T-helper 1 cell treated with Interleukin-12 subunit alpha and Interleukin-12 subunit beta and Interleukin-4 antibody, amounts not matched to agents 30 μg/mL and 1 μg/mL, for 36 hours (primary cell): ENCODE measurements at regions not wholly inside any gene's neighbourhood (a gene's known extent, or its start where the extent isn't known, plus 50 kb on each side); places are given as distances from the start of the nearest gene placed in this dataset.

Experiments used
- H3K27ac Mint-ChIP-seq: one replicate; pipeline ENCODE4 v1.8.0; 2021; ENCODE audit warnings: mild to moderate bottlenecking, mixed read lengths
- H3K27me3 Mint-ChIP-seq: one replicate; pipeline ENCODE4 v1.8.0; 2021; ENCODE audit warnings: low read depth, mixed read lengths
- H3K36me3 Mint-ChIP-seq: one replicate; pipeline ENCODE4 v1.8.0; 2021; ENCODE audit warnings: low read depth, mixed read lengths
- H3K4me1 Mint-ChIP-seq: one replicate; pipeline ENCODE4 v1.8.0; 2021; ENCODE audit warnings: low read depth, mixed read lengths
- H3K4me3 Mint-ChIP-seq: one replicate; pipeline ENCODE4 v1.8.0; 2021; ENCODE audit warnings: mild to moderate bottlenecking, moderate library complexity, mixed read lengths
- H3K9me3 Mint-ChIP-seq: one replicate; pipeline ENCODE4 v1.8.0; 2021; ENCODE audit warnings: mixed read lengths

DNA sequence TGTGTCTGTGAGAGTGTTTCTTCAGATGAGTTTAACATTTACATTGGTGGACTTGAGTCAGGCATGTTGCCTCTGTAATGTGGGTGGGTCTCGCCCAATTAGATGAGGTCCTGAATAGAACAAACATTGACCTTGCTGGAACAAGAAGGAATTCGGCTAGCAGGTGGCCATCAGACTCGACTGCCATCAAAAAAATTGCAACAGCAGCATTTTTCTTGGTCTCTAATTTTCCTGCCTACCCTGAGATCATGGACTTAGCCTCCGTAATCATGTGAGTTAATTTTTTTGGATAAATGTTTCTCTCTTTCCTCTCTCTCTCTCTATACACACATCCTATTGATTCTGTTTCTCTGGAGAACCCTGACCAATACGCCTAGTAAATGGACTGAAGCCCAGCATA is 83.8 kb upstream of the ST6GAL2 start:
- H3K27me3 Mint-ChIP-seq, result no peaks in the 10 kb centered on the region
- H3K36me3 Mint-ChIP-seq, result no peaks in the 10 kb centered on the region
- H3K27ac Mint-ChIP-seq, result no peak overlapping the region
- peaks cover 4% of the 10 kb centered on the region for H3K9me3 Mint-ChIP-seq
- H3K4me1 Mint-ChIP-seq, result no peaks in the 10 kb centered on the region
- no peak overlapping the region for H3K4me3 Mint-ChIP-seq

DNA sequence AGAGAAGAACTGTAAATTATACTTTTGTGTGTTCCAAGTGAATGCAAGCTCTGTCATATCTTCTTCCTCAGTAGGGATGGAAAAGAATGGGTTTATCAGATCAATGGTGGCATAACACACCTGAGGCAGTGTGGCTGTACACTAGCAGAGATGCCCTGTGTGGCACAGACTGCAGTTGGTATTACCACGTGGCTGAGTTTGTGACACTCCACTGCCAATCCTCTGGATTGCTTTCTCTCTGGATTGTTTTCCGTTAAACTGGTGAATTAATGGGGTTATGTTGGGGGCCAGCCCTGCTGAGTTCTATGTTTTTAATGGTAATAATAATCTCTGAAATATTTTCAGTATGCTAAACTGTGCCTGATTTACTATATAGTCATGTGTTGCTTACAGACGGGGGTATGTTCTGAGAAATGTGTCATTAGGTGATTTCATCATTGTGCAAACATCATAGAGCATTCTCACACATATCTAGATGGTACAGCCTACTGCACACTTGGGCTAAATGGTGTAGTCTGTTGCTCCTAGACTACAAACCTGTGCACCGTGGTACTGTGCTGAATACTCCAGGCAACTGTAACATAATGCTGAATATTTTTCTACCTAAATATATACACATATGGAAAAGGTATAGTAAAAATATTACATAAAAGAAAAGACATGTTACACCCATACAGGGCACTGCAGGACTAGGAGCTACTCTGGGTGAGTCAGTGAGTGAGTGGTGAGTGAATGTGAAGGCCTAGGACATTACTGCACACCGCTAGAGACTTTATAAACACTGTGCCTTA is 84.7 kb upstream of the ST6GAL2 start:
- no peak overlapping the region for H3K27ac Mint-ChIP-seq
- H3K4me3 Mint-ChIP-seq, result no peak overlapping the region
- H3K36me3 Mint-ChIP-seq, result no peaks in the 10 kb centered on the region
- H3K4me1 Mint-ChIP-seq, result no peaks in the 10 kb centered on the region
- H3K27me3 Mint-ChIP-seq, result no peaks in the 10 kb centered on the region
- H3K9me3 Mint-ChIP-seq, result peaks cover 4% of the 10 kb centered on the region

- peaks cover 4% of the 10 kb centered on the region for H3K9me3 Mint-ChIP-seq
- no peaks in the 10 kb centered on the region for H3K27me3 Mint-ChIP-seq
- no peak overlapping the region for H3K4me3 Mint-ChIP-seq
- no peaks in the 10 kb centered on the region for H3K4me1 Mint-ChIP-seq
- H3K36me3 Mint-ChIP-seq, result no peaks in the 10 kb centered on the region
- no peak overlapping the region for H3K27ac Mint-ChIP-seq
These were observed 86.8 kb upstream of the ST6GAL2 start for GRCh38 chr2:106972782-106973181.

- Mint-ChIP-seq H3K27ac (no peak overlapping the region), H3K4me3 (no peak overlapping the region), H3K4me1 (no peaks in the 10 kb centered on the region), H3K36me3 (no peaks in the 10 kb centered on the region), H3K9me3 (peaks cover 2% of the 10 kb centered on the region), H3K27me3 (no peaks in the 10 kb centered on the region)
These were observed 88.9 kb upstream of the ST6GAL2 start for GRCh38 chr2:106974891-106975290.

DNA sequence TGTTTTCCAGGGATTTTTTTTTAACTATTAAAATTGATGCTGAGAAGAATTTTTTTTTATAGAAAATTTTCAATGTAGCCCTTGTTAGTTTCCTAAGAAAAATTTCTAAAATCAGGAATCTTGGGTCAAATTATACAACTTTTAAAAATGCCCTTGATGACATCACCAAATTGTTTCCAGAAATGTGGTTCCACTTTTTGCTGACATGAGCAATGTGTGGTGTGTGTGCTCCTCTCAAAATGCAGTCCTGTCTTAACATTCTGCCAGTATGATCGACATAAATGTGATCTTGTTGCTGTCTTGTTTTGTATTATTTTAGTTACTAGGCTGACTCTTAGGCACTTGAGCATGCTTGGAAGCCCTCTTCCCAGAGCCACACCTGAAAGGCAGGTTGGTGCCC is 89.7 kb upstream of the ST6GAL2 start:
- H3K27ac Mint-ChIP-seq, result no peak overlapping the region
- H3K27me3 Mint-ChIP-seq, result no peaks in the 10 kb centered on the region
- H3K4me1 Mint-ChIP-seq, result no peaks in the 10 kb centered on the region
- no peaks in the 10 kb centered on the region for H3K9me3 Mint-ChIP-seq
- H3K4me3 Mint-ChIP-seq, result no peak overlapping the region
- H3K36me3 Mint-ChIP-seq, result no peaks in the 10 kb centered on the region

DNA sequence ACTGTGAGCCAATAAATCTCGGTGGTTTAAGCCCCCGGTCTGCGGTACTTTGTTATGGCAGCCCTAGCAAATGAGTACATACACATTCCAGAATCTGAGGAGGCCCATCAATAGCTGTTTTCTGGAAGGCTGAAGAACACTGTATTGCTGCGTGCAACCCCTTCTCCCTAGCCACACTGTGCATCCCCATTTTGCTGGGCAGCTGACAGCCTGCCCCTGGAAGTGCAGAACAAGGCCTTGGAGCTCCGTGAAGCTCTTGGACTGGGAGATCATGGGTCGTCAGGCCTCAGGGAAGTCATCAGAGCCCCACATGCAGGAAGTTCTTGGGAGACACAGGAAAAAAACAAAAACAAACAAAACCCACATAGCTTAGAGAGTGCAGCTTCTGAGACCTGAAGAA is 90.6 kb upstream of the ST6GAL2 start:
- H3K4me1 Mint-ChIP-seq, result no peaks in the 10 kb centered on the region

DNA sequence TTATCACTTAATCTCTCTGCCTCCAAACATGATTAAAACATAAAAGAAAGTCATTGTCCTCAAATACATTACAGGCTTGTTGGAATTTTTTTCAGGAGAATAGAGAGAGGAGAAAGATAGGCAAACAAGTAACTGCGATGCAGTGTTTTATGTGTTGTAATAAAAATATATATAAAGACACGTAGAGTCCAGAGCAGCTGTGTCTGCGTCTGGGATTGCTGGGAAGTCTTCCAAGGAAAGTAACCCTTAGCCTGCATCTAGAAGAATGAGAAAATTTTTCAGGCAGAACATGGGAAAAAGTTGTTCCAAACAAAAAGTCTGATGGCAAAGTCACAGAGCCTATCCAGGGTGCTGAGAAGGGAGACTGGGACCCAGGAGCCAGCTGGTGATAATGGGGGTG is 91.8 kb upstream of the ST6GAL2 start:
- Mint-ChIP-seq H3K9me3 (no peaks in the 10 kb centered on the region), H3K4me1 (no peaks in the 10 kb centered on the region), H3K36me3 (no peaks in the 10 kb centered on the region), H3K27me3 (no peaks in the 10 kb centered on the region), H3K4me3 (no peak overlapping the region), H3K27ac (no peak overlapping the region)

More for the DNA sequence above, 90.6 kb upstream of the ST6GAL2 start:
- Mint-ChIP-seq H3K9me3 (no peaks in the 10 kb centered on the region), H3K27me3 (no peaks in the 10 kb centered on the region), H3K4me3 (no peak overlapping the region), H3K36me3 (no peaks in the 10 kb centered on the region), H3K27ac (no peak overlapping the region)

GRCh38 chr2:106978647-106979046 is 92.7 kb upstream of the ST6GAL2 start:
- no peak overlapping the region for H3K4me3 Mint-ChIP-seq
- H3K27ac Mint-ChIP-seq, result no peak overlapping the region
- H3K4me1 Mint-ChIP-seq, result no peaks in the 10 kb centered on the region
- no peaks in the 10 kb centered on the region for H3K9me3 Mint-ChIP-seq
- no peaks in the 10 kb centered on the region for H3K36me3 Mint-ChIP-seq
- H3K27me3 Mint-ChIP-seq, result no peaks in the 10 kb centered on the region

GRCh38 chr2:106981491-106981890 is 95.5 kb upstream of the ST6GAL2 start:
- Mint-ChIP-seq H3K27me3 (no peaks in the 10 kb centered on the region), H3K27ac (no peak overlapping the region), H3K4me1 (no peaks in the 10 kb centered on the region), H3K9me3 (no peaks in the 10 kb centered on the region), H3K4me3 (no peak overlapping the region), H3K36me3 (no peaks in the 10 kb centered on the region)

GRCh38 chr2:106982350-106982749 is 96.4 kb upstream of the ST6GAL2 start:
- Mint-ChIP-seq H3K27me3 (no peaks in the 10 kb centered on the region), H3K36me3 (no peaks in the 10 kb centered on the region), H3K4me3 (no peak overlapping the region), H3K27ac (no peak overlapping the region), H3K4me1 (no peaks in the 10 kb centered on the region), H3K9me3 (no peaks in the 10 kb centered on the region)

DNA sequence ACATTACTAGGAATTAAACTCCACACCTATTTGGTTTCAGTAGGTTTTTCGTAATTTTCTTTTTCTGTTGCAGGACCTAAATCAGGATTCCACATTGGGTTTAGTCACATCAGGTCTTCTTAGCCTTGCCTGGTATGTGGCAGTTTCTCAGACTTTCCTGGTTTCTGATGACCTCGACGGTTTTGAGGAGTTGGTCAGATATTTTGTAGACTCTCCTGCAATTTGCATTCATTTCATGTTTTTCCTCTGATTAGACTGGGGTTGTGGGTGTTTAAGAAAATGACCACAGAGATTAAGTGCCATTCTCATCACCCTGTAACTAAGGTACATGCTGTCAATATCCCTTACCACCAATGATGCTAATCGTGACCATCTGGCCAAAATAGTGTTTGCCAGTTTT is 97.3 kb upstream of the ST6GAL2 start:
- Mint-ChIP-seq H3K36me3 (no peaks in the 10 kb centered on the region), H3K4me3 (no peak overlapping the region), H3K9me3 (no peaks in the 10 kb centered on the region), H3K27me3 (no peaks in the 10 kb centered on the region), H3K4me1 (no peaks in the 10 kb centered on the region), H3K27ac (no peak overlapping the region)

- Mint-ChIP-seq H3K4me1 (no peaks in the 10 kb centered on the region), H3K27me3 (no peaks in the 10 kb centered on the region), H3K9me3 (no peaks in the 10 kb centered on the region), H3K36me3 (no peaks in the 10 kb centered on the region), H3K27ac (no peak overlapping the region), H3K4me3 (no peak overlapping the region)
These were observed 102.4 kb upstream of the ST6GAL2 start for GRCh38 chr2:106988361-106988760.

- H3K9me3 Mint-ChIP-seq, result no peaks in the 10 kb centered on the region
- no peaks in the 10 kb centered on the region for H3K27me3 Mint-ChIP-seq
- H3K36me3 Mint-ChIP-seq, result no peaks in the 10 kb centered on the region
- H3K27ac Mint-ChIP-seq, result no peak overlapping the region
- no peaks in the 10 kb centered on the region for H3K4me1 Mint-ChIP-seq
- no peak overlapping the region for H3K4me3 Mint-ChIP-seq
These were observed 104.3 kb upstream of the ST6GAL2 start for GRCh38 chr2:106990297-106990696.

DNA sequence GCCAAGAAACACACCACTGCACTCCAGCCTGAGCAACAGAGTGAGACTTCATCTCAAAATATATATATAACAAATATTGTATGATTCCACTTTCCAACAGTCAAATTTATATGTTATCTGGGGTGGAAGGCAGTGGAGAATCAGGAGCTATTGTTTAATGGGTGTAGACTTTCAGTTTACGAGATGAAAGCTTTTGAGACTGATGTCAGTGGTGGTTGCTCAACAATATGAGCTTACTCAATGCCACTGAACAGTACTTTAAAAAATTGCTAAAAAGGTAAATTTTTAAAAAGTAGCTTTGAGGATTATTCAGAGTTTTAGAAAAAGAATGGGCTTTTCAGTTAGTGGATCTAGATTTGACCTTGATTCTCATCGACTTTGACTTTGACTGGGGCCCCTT is 105.9 kb upstream of the ST6GAL2 start:
- H3K4me3 Mint-ChIP-seq, result no peak overlapping the region
- no peak overlapping the region for H3K27ac Mint-ChIP-seq
- H3K27me3 Mint-ChIP-seq, result no peaks in the 10 kb centered on the region
- no peaks in the 10 kb centered on the region for H3K36me3 Mint-ChIP-seq
- no peaks in the 10 kb centered on the region for H3K9me3 Mint-ChIP-seq
- H3K4me1 Mint-ChIP-seq, result no peaks in the 10 kb centered on the region

- Mint-ChIP-seq H3K4me3 (no peak overlapping the region), H3K36me3 (no peaks in the 10 kb centered on the region), H3K27me3 (no peaks in the 10 kb centered on the region), H3K4me1 (no peaks in the 10 kb centered on the region), H3K27ac (no peak overlapping the region), H3K9me3 (no peaks in the 10 kb centered on the region)
These were observed 109.6 kb upstream of the ST6GAL2 start for GRCh38 chr2:106995556-106995955.
